GM13976 (cell line): ENCODE measurements at regions not wholly inside any gene's neighbourhood (a gene's known extent, or its start where the extent isn't known, plus 50 kb on each side); places are given as distances from the start of the nearest gene placed in this dataset.

ENCODE experiments used
- DNase-seq: peaks from one replicate; pipeline ENCODE4 v3.0.0; 2012; ENCODE audit warnings: low spot score
- CTCF ChIP-seq: IDR thresholded peaks from 2 replicates; pipeline ENCODE4 v1.5.1; 2012; ENCODE audit warnings: borderline replicate concordance, mild to moderate bottlenecking; ENCODE audit not compliant: insufficient read depth; ENCODE audit errors: extremely low read depth, missing control alignments, control extremely low read depth
- in situ Hi-C: fragments of 300-500 bp; cut with MboI; formaldehyde crosslinking; loops from one replicate; pipeline ENCODE4 v1.12.0; 2022; ENCODE audit warnings: low sequenced_read_pairs, mixed read lengths, inconsistent platforms; ENCODE audit not compliant: unreplicated experiment

- in situ Hi-C loops: no loop called here
- TF ChIP-seq CTCF: no peak
- DNase-seq: no peak
Measured at GRCh38 chr3:139281096-139281495, 62.7 kb upstream of the MRPS22 start.

- in situ Hi-C loops: no loop called here
- DNase-seq: no peak
- no peak for TF ChIP-seq CTCF
Measured at GRCh38 chr3:139281522-139282196, 62.2 kb upstream of the MRPS22 start.

GRCh38 chr3:139283301-139283700 is 60.5 kb upstream of the MRPS22 start:
- no peak for DNase-seq
- in situ Hi-C loops: no loop called here
- no peak for TF ChIP-seq CTCF

GRCh38 chr3:139284221-139284620 is 59.6 kb upstream of the MRPS22 start:
- TF ChIP-seq CTCF: no peak
- no peak for DNase-seq
- in situ Hi-C loops: no loop called here

GRCh38 chr3:139285691-139286090 is 58.1 kb upstream of the MRPS22 start:
- in situ Hi-C loops: no loop called here
- DNase-seq: no peak
- no peak for TF ChIP-seq CTCF

- in situ Hi-C loops: no loop called here
- no peak for DNase-seq
- TF ChIP-seq CTCF: no peak
Measured at GRCh38 chr3:139286241-139286640, 57.6 kb upstream of the MRPS22 start.
